Non-pigmented ciliary epithelial cell (primary cell): ENCODE measurements at regions not wholly inside any gene's neighbourhood (a gene's known extent, or its start where the extent isn't known, plus 50 kb on each side); places are given as distances from the start of the nearest gene placed in this dataset.

Experiments used
- DNase-seq: peaks from one replicate; pipeline ENCODE4 v3.0.0-alpha.2; 2010; ENCODE audit warnings: low read depth

DNA sequence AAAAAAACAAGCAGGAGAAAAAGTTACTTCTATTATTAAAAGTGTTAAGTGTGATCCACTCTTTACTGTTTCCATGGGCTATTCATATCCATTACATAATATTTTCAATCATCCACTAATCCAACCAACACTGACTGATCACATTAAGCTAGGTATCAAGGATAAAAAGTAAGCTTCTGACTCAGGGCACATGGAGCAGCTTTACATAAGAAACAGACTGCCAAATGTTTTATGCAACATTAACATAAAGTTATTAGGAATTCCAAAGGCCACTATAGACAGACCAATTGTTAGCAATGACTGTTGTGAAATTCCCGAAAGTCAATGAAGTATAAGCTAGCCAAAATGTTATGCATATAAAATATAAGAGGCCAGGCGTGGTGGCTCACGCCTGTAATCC lies 277.6 kb downstream of the ZEB2 start:
- DNase-seq: no peak

- no peak for DNase-seq
Measured at GRCh38 chr2:144241801-144242200, 278.1 kb downstream of the ZEB2 start.

GRCh38 chr2:144240656-144241339 lies 279.1 kb downstream of the ZEB2 start:
- no peak for DNase-seq

DNA sequence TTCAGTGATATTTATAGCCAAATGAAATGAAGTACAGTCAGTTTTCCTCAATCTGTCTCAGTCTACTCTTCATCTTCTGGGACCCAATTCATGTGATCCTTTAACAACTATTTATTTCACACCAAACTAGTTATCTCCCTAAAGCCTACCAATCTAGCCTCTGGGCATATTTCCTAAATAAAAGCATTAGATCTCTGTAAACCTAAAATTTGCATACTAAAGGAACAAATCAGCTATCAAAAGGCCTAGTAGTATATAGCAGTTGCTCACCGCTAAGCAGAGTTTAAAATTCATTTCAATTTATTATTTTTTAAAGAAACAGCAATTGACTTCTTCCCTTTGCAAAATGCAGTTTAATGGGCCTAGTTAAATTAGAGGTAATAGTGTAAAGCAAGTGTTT lies 280.2 kb downstream of the ZEB2 start:
- no peak for DNase-seq

DNA sequence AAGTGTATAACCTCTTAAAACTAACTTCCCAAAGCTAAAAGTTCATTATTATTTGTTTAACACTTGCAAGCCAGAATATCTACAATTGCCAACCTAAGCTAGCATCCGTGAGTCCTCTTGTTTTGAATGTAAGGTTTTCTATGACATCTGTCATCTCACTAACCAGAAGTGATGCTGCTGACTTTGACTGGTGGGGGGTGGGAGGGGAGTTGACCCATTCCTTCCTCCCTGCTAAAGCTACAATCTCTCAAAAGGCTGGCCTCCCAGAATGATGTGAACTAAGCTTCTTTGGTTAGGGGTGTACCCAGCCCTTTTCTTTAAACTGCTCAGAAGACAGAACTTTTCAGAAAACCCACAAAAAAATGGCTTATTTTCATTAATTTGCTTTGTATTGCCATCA lies 280.6 kb downstream of the ZEB2 start:
- no peak for DNase-seq

- DNase-seq: no peak
Measured at GRCh38 chr2:144237830-144238627, 281.9 kb downstream of the ZEB2 start.

DNA sequence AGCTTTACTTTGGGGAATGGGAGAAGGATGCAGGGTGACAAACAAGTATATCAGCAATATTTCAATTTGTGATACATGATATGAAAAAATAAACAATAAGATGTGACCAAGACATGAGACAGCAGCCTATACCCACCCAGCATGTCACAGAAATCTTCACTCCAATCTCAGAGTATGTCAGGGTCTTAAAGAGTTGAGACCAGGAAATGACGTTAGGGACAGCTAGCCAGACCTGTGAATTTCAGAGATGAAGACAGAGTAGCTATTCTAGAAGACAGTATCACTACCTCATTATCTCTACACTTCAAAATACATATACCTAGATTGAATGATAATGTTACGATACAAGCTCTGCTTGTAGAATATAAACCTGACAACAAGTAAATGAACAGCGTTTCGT lies 282.8 kb downstream of the ZEB2 start:
- no peak for DNase-seq

- no peak for DNase-seq
Measured at GRCh38 chr2:144235050-144235449, 284.9 kb downstream of the ZEB2 start.

DNA sequence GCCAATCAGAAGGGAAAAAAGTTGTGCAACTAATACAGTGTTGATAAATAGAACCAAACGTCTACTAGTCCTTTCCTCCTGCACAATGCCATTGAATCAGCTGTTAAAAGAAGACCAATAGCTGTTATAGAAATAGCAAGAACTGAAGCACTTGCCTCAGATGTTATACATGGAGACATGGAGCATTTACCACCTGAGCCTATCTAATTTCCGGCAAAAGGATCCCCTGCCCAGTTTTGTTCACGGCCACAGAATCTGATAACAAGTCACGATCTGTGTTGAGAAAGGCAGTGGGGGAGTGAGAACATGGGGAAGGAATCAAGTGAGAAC lies 285.4 kb downstream of the ZEB2 start:
- no peak for DNase-seq

DNA sequence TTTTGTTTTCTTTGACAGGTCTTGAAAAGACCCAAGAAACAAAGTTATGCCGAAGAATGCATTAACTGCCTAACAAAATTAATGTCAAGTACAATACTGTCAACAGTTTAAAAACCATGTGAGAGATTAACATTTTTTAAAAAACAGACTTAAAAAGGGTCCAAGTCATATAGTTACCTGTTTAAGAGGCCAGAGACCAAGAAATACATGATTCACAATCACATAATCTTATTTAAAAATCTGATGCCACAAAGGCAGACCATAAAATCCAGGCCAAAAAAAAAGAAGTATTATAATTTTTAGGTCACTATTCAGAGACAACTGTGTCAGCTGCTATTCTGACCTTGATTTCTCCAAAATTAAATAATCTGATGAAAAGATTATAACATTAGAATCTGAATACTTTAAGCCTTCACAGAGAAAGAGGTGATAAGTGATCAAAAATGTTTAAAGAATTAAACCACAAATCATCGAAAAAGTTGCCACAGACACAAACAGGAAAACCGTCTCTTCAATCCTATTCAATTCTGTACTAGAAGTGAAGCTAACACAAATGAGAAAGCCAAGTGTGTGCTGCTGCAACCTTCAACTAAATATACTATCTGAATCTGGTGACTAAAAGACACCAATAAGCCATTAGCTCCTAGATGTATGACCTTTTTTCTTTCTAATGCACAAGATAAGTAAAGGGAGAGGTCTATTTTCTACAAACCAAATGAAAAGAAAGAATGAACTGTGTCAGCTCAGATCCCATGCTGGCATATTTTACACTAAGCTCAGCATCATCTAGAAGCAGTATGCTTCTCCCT lies 286.0 kb downstream of the ZEB2 start:
- DNase-seq: no peak

- no peak for DNase-seq
Measured at GRCh38 chr2:144233317-144233716, 286.6 kb downstream of the ZEB2 start.

- no peak for DNase-seq
Measured at GRCh38 chr2:144230448-144231085, 289.4 kb downstream of the ZEB2 start.

DNA sequence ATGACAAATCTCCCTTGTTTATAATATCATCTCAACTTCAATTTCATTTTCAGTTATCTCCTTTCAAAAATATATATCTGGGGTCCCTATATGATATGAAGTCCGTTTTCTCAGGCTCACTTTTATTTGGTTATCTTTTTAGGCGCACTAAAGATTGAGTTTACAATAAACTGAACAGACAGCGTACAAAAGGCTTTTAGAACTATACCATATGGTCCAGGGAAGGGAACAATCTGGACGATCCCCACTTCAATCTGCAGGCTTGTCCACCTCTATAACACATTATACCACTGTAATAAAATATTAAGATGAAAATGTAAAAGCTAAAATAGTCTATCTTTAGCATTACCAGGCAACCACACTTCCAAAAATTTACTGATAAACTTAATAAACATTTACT lies 289.9 kb downstream of the ZEB2 start:
- DNase-seq: no peak

GRCh38 chr2:144229296-144229695 lies 290.6 kb downstream of the ZEB2 start:
- no peak for DNase-seq

- DNase-seq: no peak
Measured at GRCh38 chr2:144227427-144228105, 292.4 kb downstream of the ZEB2 start.

GRCh38 chr2:144225076-144225475 lies 294.8 kb downstream of the ZEB2 start:
- no peak for DNase-seq

- no peak for DNase-seq
Measured at GRCh38 chr2:144224472-144224871, 295.4 kb downstream of the ZEB2 start.

- DNase-seq: no peak
Measured at GRCh38 chr2:144219979-144220378, 299.9 kb downstream of the ZEB2 start.

DNA sequence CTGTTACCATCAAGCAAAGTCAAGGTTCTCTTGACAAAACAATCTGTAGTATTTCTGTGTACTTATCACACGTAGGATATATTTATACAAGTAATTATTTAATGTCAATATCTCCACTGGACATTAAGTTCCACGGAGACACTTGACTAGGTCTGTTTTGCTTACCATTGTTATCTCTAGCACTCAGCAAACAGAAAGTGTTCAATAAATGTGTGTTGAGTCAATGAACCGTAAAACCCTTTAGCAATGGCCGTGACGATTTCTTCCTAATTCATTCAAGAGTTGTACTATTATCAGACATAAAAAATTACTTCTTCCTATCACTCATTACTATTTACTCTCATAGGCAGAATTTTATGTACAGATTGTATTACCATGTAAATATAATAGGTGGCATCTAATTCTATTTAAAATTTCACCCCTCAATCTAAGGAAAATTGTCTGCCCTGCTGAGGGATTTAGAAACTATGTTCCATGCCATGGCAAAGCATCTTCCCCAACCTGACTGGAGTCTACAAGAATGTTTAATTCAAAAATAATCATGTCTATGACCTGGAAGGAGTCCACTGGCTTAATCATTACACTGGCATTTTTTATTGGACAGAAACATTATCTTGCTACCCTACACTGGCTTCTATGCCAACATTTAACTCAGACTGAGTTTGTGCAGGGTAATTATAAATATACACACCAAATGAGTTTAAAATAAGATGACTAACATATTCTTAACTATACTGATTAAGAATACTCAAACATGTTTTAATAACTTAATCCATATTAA lies 301.9 kb downstream of the ZEB2 start:
- DNase-seq: no peak

- DNase-seq: no peak
Measured at GRCh38 chr2:144215701-144216675, 303.9 kb downstream of the ZEB2 start.
